Superior temporal gyrus (tissue), 1 donor: ENCODE measurements at regions not wholly inside any gene's neighbourhood (a gene's known extent, or its start where the extent isn't known, plus 50 kb on each side); places are given as distances from the start of the nearest gene placed in this dataset.

ENCODE experiments used
- DNase-seq: peaks from one replicate; pipeline ENCODE4 v3.0.0-alpha.2; 2016; ENCODE audit errors: extremely low spot score

DNA sequence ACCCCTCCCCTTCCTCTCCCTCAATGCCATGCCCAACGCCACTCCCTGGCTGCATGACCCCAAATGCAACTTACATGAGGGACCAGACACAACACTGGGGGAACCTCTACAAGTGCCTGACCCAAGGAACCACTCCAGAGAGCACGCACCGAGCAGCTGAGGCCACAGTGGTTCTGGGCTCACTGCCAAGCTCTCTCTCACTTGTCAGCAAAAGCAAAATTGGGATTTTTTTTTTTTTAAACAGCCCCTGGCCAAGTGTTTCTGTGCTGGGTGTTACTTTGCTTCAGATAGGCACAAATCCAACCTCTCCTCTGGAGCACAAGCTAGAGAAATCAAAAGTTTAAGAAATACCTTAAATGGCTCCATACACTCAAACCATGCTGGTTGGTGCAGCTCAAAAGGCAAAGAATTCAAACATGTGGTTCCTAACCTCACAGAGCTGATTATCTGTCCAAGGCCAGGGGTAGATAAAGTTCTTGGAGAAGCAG, 363.0 kb downstream of the SETD4 start:
- DNase-seq = peak; percentile 37

DNA sequence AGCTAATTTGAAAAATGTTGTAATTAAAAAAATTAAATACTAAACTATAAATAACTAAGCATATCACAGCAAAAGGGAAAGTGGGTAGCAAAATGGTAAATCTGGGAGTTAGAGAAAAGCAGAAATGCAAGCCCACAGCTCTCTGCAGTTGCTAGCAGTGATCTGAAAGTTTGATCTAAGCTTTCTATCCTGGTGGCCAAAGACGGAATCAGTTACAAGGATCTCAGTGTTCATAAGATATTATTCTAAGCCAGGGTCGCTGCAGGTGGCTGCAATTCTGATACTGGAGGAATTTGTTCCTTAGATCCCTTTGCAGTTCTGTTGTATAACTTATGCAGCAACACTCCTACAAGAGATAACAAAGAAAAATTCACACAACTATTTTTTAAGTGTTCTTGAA, 363.7 kb downstream of the SETD4 start:
- DNase-seq = peak; percentile 17

DNA sequence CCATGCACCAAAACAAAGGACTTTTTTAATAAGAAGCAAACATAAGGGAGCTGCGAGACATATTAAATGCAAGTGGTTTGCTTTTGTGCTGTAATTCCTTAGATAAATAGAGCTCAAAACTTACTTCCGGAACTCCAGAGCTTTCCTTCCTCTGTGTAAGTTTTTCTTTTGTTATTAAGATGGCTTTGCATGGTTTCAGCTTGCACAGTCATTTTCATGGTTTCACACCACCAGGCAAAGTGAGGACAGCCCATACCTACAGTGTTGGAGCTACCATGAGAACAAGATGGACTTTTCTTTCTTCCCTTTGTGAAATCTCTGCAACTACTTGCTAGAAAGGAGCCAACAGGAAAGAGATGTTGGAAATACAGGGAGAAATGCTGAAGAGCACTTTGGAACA, 368.0 kb downstream of the SETD4 start:
- no peak for DNase-seq

DNA sequence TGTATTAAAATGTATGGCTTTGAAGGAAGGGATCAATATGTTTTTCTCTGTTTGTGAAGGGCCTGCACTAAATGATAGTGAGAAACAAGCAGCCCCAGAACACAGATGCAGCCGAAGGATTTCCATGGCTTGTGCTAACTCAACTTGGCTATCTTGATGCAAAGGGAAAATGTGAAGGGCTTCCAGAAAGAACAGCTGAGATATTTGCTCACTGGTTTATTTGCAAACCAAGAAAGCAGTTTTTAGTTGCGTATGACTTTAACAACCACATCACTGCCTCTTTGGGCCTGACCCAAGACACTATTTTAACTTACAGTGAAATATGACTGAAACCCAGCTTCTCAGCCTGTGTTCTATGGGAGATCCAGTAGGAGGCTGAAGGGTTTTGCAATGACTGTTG, 369.9 kb downstream of the SETD4 start:
- no peak for DNase-seq

DNA sequence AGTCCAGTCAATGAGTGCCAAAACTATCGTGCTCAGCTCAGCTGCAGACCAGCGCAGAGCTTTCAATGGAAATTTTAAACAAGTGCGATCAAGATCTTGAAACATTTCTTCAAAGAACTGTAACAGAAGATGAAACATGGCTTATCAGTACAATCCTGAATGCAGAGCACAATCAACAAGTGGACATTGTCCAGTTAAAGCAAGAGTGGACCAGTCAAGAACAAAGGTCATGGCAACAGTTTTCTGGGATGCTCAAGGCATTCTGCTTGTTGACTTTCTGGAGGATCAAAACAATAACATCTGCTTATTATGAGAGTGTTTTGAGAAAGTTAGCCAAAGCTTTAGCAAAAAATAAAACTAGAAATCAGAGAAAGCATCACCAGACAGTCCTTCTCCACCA, 374.2 kb downstream of the SETD4 start:
- no peak for DNase-seq

DNA sequence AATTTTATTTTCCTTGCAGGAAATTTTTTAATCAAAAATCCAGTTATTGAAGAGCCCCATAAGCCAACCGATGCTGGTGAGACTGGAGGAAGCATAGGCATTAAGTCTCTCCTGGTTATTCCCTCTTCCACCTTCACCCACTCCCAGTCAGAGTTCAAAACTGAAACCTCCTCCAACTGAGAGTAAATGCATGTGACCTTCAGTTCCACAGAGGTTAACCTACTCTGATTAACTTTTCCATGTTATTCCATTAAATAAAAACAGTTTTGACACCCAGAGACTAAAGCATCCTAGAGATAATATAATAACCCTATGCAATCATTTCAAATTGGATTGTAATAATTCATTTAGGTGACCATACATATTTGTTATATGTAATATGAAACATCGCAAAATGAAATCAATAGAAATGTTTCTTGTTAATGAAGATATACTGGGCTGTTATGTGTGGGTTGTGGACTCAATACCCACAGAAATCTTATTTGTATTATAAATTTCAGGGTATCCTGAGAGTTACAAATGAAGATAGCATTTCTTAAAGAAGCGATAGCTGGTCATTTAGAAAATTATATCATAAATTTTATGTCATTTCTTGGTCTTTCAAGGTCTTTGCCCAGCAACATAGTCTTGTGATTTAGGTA, 376.5 kb downstream of the SETD4 start:
- no peak for DNase-seq

DNA sequence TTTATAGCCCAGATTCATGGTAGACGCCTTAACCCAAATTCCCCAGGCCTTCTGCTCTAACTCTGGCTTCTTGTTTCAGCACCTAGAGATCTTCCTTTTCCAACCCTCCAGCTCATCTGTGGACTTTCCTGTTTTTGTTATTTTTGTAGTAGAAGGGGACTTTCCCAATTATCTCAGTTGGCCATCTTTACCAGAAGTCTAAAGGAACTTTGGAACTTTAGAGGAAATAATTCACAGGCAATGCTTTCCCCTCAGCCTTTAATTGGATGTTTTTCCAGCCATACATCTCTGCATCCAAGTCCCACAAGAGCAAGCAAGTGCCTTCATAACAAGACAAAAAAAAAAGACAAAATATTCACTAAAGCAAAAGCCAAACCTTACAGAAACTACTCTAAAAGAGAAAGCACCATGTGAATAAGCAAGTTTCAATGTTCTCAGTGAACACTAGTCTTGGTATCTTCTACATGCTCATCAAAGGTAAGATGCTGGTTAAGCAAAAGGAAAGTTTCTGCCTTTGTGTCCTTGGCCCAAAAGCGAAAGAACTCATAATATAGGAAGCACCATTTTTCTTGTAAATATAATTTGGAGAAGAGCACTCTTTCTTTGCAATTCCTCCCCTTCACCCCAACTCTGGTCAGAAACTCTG, 377.3 kb downstream of the SETD4 start:
- DNase-seq = no peak

DNA sequence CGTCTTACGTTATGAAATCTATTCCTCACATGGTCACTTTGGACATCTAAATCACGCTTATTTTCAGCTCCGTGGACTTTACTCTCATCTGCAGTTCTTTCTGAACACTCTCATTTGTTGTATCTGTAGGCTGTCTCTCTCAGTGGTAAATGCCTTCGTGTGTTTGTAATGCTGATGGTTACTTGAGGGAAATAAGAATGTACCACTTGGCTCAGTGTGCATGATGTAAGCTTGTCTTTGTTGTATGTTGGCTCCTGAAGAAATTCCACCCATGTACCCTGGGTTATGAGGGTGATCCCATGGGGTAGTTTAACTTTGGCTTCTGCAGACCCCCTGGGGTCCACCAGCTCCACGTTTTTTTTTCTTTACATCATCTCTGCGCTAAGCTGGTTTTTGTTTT, 378.4 kb downstream of the SETD4 start:
- no peak for DNase-seq

DNA sequence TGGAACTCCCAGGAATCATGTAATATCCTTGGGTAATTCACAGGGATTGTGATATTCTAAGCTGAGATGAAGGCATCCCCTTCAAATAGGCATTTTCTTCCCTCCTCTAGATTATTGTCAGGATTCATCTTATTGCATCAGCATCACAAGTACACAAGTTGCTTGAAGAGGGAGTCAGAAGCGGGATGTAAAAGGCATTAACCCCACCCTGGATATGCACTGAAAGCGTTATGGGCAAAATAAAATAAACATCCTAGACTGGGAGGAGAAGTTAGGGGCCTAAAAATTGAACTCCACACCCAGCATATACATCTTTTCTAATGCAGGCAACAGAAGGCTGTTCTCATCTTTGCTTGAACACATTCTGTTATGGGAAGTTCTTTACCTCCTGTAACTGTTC, 381.2 kb downstream of the SETD4 start:
- no peak for DNase-seq

DNA sequence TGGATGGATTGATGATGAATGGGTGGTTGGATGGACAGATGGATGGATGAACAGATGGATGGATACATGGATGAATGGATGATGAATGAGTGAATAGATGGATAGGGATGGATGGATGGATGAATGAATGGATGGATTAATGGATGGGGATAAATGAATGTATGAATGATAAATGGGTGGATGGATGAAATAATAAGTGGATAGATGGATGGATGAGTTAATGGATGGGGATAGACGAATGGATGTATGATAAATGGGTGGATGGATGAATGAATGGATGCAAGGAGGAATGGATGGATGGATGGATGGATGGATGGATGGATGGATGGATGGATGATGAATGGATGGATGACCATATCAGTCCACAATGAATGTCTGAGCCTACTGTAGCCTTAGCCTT, 381.9 kb downstream of the SETD4 start:
- no peak for DNase-seq

DNA sequence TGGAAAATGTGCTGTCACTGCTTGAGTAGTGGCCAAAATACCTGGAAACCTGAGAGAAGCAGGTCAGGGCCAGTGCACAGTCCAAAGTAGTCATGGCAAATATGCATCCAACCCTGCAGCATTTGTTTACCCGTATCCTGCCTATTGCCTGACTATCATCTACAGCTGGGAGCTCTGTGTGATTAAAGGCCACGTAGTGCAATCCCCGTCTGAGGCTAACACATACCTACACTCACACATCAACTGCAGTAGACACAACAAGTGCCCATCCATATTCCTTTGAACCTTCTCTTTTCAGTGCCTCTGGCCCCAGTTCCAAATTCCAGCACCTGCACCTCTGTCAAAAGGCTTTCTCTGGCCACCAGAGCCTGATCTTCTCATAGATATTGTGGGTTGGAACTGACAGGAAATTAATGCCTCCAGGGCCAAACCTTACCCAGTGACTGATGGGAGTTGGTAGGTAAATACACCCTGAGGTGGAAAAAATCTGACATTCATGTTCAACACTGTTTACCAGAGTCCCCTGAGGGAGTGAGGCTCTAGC, 383.0 kb downstream of the SETD4 start:
- no peak for DNase-seq

DNA sequence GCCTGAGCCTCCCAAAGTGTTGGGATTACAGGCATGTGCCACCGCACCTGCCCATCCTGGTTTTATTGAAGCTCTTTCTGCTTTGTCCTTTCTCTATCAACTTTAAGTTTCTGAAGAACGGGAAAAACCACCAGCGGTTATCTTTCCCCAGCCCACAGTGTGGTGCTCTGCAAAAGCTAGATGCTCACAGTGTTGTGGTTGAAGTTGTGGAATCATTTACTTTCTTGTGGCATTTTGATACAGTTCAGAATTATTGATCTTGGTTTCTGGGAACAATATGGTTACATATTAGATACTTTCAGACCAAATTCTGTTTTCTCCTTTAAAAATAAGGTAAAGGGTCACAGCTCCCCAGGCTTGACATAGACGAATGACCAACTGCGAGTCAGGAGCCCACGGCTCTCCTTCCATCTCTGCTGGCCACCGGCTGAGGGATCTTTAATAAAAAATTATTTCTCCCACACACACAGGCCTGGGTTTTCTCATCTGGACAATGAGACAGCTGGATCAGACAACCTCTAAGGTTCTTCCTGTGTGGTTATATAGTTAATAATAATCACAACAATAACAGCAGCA, 385.3 kb downstream of the SETD4 start:
- no peak for DNase-seq

DNA sequence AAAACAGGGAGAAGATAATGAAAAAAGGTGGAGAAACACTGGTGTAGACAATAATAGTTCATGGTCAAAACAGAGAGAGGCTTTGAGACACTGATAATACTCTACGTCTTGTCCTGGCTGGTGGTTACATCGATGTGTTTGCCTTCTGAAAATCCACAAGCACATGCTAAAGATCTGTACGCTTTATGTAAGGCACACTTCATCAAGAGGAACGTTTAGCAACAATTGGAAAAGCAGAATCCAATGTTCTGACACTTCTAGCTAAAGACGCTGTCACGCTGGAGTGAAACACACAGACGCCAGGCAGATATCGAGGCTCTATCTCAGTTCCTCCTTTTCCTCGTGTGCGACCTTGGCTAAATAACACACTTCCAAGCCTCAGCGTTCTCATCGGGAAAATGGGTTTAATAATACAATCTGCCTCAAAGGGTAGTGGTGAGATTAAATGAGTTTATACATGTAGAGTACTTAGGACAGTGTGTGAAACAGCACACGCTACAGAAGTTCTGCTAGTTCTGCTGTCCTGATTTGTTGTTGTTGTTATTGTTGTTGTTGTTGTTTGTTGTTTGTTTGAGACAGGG, 386.1 kb downstream of the SETD4 start:
- no peak for DNase-seq

DNA sequence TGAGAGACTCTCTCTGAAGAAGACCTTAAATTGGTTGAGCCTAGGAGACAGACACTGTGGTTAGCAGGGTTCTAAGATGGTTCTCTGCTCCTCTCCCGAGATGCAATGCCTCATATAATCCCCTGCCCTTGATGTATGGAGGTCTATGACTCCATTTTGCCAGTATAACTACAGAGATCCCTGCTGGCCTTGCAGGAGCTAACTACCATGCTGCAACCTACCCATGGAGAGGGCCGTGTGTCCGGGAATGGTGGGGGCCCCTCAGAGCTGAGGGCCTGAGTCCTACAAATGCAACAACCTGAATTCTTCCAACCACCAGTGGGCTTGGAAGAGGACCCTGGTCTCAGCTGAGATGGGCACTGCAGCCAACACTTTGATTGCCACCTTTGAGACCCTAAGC, 388.0 kb downstream of the SETD4 start:
- no peak for DNase-seq

DNA sequence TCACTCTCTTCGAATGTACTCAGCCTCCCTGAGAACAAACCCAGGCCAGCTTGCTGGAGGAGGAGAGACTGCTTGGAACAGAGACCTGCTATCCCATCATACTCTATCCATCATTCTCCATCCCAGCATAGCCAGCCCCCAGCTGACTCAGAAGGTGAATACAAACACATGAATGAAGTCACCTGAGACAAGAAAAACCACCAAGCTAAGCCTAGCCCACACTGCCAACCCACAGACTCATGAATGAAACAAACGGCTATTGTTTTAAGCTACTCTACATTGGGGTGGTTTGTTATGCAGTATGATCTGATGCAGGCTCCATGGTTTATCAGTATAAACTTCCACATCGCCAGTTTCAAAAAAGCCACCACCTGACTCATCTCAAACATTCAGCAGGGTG, 395.6 kb downstream of the SETD4 start:
- DNase-seq = no peak

DNA sequence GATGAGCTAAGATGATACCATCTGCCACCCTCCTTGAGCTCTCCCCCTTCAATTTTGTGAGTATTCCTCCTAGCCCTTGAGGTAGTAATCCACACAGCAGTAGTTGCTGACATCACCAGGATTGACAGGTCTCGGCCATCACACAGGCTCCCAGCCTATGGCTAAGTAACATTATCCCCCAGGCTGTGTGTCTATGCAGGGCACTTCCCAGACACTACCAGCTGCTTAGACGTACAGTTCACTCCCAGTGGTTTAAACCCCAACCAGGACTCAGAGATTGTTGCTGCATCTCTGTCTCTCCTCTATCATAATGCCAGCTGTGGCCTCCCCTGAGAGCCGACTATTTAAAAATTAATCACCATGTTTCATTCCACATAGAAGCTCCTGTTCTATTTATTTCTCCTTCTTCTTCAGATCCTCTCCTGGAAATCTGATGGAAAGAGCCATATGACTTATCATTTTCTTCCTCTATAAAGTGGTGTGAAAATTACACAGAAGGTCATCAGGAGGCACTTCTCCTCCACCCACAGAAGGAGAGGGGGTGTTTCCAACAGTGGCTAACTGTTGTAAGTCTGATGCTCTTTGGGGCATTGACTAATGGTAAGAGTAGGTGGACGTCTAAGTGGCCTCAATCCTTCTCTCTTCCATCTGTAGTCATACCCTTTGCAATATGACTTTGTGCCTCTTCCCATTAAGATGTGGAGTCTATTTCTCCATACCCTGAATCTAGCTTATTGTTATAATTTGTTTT, 396.3 kb downstream of the SETD4 start:
- DNase-seq = no peak

DNA sequence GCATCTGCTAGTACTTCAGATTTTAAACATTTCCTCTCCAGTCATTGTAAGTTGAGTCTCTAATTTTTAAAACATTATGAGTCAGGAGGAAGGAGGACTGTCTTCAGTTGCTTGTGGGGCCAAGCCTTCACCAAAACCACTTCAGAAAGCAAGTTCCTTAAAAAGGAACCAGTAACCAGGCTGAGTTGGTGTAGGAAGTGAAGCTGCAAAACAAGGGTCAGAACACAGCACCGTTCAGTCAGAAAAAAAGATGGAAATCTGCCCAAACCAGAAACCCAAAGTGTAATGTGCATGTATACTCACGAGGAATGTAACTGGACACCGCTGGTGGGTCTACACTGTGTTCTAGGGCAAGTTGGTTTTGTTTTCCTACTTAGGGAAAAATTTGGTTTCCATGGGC, 402.1 kb downstream of the SETD4 start:
- DNase-seq = peak; percentile 12

DNA sequence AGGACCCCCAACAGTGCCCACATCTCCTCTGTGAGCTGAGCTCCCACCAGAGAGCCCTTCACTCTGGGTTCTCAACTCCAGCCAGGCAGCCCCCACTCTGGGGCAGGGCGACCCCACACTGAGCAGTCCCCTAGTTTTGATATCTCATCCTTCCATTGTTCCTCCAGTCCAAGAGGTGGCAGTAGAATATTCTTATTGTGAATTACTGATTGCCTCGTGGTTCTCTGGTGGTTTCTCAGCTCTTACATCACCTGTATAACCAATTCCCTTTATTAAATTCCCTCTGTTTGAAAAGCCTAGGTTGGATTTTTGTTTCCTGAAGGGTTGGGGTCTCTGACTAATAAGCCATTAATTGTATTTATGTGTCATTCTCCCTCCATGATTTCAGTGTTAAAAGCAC, 407.5 kb downstream of the SETD4 start:
- no peak for DNase-seq

DNA sequence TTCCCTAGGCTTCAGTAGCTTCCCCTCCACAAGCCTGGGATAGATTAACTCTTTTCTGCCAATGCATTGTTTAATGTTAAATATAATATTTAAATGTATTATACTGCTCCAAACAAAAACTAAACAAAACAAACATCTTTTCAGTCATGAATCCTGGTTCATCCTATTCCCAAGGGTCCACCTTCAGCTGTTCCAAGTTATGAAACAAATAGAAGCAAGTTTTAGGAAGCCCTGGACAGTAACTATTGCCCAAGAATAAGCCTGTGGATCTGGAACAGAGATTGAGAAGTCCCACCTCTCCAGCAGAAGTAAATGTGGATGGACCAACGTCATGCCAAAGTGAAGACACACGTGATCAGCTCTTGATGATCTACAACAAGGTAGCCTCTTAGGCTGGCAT, 408.1 kb downstream of the SETD4 start:
- no peak for DNase-seq

DNA sequence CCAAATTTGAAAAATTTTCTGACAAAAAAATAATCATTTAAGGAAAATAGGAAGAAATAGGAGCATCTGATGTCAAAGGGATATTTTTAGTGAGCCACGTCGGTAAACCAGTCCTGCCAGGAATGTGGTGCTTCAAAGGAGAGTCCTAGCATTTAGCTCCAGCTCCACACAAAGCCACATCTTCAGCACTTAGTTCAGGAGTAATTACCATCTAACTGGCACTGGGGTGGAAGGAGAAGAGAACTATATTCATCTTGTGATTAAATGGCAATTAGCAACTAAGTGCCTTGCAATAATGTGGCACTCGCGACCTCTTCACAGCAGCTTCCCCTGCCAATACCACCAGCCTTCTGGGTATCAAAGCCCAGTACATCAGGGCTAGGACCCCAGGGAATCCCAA, 409.1 kb downstream of the SETD4 start:
- DNase-seq = no peak

DNA sequence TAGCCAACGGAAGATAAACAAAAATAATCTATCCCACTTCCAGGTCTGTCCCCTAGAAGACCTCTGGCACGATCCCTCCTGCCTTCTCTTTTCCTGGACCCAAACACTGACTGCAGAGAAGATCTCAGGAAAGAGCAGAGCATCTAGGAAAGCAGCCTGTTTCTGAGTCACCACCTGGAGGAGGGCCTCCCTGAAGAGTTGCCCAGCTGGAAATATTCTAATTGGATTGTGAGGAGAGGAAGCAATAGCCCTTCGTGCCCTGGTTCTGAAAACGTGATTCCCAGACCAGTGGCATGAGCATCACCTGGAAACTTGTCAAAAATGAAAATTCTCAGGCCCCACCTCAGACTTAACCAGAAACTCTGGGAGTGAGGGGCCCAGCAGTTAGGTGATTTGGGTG, 411.1 kb downstream of the SETD4 start:
- no peak for DNase-seq

DNA sequence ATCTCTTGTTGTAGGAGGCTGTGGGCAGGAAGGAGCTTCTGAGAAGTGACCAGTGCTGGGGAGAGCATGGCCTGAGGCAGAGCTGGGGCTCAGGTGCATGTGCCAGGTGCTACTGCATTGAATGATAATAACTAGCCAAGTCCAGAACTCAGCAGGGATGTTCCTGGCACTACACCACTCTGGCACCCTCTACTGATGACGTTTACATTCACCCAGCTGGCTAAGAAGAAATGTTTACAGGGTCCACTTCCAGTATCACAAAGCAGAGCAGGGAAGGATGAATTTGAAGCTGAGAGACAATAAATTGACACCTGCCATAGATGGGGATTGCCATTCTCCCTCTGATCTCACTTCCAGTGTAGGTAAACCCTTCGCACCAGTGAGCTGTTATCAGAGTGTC, 411.8 kb downstream of the SETD4 start:
- no peak for DNase-seq
